Myocyte (in vitro differentiated cells): ENCODE measurements at regions not wholly inside any gene's neighbourhood (a gene's known extent, or its start where the extent isn't known, plus 50 kb on each side); places are given as distances from the start of the nearest gene placed in this dataset.
"Not testable (repeated sequence)": the region's sequence is repeated elsewhere in the genome, so short reads cannot be mapped to it uniquely, and the experiment has no call there.

Experiments used
- DNase-seq: peaks from one replicate; pipeline ENCODE4 v3.0.0-alpha.2; 2012; ENCODE audit warnings: low read depth

- no peak for DNase-seq
Measured at GRCh38 chr20:33908336-33908735, 85.4 kb upstream of the RALY start.

- no peak for DNase-seq
Measured at GRCh38 chr20:33908868-33909267, 84.8 kb upstream of the RALY start.

DNA sequence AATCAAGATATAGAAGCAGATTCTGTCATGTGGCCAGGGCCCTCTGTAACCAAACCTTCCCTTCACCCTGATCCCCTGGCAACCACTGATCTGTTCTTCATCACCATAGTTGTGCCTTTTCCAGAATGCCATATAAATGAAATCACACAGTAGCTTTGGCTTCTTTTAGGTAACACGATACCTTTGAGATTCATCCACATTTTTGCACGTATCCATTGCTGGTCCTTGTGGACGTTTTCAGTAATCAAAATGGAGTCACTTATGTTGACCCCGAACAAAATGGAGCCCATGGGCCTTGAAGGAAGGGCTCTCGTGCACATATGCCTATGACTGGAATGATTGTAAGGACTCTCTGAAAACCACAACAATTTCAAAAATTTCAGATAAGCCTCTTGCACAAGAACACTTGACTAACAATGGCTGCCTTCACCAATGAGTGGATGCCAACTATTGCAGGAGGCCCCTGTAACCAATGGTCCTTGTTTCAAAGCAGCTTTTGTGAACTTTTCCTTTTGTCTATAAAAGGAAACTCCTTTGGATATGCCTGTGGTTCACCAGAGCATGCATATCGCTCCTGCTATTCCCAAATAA, 84.3 kb upstream of the RALY start:
- peak; percentile 87 for DNase-seq

DNA sequence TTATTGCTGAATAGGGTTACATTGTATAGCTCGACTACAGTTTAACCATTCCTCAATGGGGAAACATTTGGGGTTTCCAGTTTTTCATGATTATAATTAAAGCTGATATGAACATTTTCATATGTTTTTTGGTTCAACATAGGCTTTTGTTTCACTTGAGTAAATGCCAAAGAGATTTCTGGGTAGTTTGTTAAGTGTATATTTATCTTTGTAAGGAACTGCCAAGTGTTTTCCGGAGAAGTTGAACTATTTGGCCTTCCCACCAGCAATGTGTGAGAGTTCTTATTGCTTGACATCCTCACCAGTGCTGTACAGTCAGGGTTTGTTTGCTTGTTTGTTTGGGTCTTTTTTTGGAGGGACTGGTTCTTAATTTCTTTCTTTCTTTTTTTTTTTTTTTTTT, 83.7 kb upstream of the RALY start:
- peak; percentile 24 for DNase-seq

DNA sequence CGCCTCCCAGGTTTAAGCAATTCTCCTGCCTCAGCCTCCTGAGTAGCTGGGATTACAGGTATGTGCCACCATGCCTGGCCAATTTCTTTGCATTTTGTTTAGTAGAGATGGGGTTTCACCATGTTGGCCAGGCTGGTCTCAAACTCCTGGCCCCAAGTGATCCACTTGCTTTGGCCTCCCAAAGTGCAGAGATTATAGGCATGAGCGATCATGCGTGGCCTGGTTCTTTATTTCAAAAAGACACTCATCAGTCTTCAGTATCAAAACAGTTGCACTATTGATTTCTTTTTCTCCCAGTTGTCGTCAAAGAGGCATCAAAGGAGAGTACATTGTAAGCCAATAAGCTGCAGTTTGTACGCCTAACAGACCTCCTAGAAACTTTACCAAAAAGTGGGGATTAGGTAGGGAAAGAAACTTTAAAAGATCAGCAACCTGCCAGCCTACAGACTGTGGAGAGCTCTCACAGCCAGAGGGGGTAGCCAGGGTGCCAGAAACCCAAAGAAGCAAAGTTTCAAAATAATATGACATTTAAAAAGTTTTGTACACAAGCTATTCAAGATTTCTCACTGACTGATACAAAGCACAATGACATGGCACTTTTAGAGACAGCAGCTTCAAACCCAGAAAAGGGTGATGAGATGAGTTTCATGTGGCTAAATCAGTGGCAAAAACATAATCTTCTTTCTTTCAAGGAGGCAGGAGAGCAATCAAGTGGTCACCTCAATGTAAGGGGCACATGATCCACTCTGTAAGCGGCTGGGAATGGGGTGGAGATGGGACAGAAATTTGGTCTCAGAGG, 83.0 kb upstream of the RALY start:
- DNase-seq, result no peak

- peak; percentile 67 for DNase-seq
Measured at GRCh38 chr20:33914919-33915318, 78.8 kb upstream of the RALY start.

DNA sequence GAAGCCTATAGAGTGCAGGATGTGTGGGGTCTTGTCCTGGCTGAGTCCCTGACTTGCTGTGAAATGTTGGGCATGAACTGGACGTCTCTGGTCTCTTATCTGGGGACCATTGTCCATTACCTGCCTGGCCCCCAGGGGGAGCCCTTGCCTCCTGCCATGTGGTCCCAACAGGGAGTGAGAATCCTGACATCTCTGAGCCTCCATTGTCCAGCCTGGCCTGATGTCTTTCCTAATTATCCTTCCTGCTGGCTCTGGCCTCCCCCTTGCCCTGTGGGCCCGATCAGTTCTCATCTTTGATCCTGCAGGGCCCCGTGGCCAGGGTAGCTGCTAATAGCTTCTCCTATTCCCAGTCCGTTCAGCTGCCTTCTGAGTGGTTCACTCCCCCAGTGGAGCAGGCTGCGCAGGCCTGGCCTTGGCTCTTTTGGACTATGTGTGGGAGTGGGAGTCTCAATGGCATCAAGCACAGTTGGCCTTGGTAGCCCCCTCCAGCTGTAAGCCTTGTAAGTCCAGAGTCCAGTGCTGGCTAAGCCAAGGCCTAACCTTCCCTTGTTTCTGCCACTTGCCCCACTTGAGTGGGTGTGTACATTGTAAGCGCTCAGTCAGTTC, 77.9 kb upstream of the RALY start:
- DNase-seq, result peak; percentile 28

DNA sequence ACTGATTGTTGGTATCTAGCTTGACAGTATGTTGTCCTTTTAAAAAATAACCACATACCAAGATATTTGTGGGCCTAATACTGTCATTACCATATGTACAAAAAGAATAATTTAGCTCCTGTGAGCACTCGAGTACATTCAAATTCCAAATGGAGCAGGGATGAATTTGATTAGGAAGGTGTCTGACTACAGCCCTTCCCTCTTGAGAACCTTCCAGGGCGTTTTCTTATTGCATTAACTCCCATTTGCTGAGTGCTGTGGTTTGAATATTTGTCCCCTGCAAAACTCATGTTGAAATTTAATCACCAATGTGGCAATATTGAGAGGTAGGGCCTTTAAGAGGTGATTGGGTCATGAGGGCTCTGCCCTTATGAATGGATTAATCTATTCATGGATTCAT, 76.9 kb upstream of the RALY start:
- DNase-seq, result no peak

GRCh38 chr20:33917831-33918525, 75.7 kb upstream of the RALY start:
- no peak for DNase-seq

- no peak for DNase-seq
Measured at GRCh38 chr20:33918662-33919061, 75.0 kb upstream of the RALY start.

- DNase-seq, result no peak
Measured at GRCh38 chr20:33919653-33920052, 74.1 kb upstream of the RALY start.

DNA sequence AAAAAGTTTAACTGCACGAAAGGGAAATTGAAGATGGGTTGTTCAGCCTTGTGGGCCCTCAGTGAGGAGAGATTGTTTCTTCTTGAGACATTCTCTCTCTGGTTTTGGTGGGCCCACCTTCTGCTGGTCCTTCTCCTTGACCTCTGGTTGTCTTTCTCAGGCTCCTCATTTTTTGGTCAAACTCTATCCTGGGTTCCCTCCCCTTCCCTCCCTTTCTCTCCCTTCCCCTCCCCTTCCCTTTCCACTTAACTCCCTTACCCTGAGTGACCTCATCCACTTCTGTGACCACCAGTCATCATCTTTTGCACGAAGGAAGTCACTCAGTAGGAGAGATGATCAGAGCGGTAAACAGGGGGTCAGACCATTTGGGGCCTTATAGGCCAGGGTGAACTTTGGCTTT, 71.5 kb upstream of the RALY start:
- DNase-seq, result no peak

- DNase-seq, result no peak
Measured at GRCh38 chr20:33923740-33924139, 70.0 kb upstream of the RALY start.

DNA sequence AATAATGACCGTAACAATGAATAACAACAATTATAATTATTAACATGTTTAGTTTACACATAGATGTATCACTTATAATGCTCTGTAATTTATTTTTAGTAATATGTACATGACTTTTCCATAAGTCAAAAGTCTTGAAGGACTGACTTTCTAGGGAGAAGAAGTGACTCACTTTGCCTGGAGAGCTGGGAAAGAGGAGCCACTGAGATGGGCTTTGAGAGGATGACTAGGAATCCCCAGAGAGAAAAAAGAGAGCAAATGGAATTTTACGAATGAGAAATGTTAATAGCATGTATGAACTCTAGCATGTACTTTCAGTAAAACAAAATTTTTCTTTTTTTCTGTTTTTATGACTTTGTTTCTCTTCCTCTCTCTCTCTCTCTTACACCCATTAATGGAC, 67.8 kb upstream of the RALY start:
- DNase-seq, result peak; percentile 17

GRCh38 chr20:33926425-33926824, 67.3 kb upstream of the RALY start:
- DNase-seq, result no peak

- no peak for DNase-seq
Measured at GRCh38 chr20:33927724-33928123, 66.0 kb upstream of the RALY start.

- DNase-seq, result no peak
Measured at GRCh38 chr20:33929917-33930316, 63.8 kb upstream of the RALY start.

DNA sequence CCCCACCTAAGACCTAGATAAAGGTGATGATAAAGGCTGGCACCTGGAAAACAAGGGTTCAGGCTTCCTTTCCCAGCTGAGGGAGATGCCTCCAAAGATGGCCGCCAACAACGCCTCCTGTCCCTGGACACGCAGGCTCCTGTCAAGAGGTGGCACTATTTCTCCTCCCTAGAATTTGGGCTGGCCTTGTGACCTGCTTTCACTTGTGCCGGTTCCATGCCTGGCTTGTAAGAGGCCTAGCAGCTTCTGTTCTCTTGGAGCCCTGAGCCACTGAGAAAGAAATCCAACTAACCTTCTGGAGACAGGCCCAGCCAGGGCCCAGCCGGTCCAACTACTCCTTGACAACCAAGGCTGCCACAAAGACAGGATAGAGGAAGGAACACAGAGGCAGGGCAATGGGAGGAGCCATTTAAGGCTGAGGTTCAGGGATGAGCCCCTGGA, 60.2 kb upstream of the RALY start:
- peak; percentile 73 for DNase-seq

- no peak for DNase-seq
Measured at GRCh38 chr20:33936656-33937055, 57.1 kb upstream of the RALY start.

DNA sequence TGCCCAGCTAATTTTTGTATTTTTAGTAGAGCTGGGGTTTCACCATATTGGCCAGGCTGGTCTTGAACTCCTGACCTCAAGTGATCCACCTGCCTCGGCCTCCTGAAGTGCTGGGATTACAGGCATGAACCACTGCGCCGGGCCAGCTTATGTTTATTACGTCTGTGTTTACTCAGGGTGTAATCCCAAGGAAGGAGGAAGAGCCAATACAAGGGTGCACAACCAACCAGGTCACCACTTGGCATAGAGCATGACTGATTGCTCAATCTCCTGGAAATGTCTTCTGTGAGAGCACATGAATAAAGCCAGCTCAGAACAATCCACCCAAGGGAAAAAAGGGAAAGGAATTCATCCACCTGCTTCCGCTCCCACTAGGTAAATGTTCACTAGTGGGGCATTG, 54.7 kb upstream of the RALY start:
- DNase-seq, result not testable (repeated sequence)

DNA sequence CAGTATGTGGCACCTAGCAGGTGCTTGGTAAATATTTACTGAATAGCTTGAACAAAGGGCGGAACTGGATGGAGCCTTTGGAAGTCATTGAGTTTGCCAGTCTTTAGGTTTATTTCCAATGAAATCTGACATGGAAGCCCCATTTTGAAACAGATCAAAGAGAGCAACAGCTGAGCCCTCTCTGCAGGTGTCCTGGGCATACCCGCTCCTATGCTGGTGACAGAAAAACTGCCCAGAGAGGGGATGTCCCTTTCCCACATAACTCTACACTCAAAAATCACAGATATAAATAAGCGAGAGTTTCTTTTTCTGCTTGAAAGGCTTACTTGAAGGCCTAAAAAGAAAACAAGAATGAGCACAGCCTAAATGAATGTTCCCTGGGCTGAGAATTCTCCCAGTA, 53.0 kb upstream of the RALY start:
- no peak for DNase-seq
